ENCODE measurements at regions not wholly inside any gene's neighbourhood (a gene's known extent, or its start where the extent isn't known, plus 50 kb on each side); places are given as distances from the start of the nearest gene placed in this dataset.

DNA sequence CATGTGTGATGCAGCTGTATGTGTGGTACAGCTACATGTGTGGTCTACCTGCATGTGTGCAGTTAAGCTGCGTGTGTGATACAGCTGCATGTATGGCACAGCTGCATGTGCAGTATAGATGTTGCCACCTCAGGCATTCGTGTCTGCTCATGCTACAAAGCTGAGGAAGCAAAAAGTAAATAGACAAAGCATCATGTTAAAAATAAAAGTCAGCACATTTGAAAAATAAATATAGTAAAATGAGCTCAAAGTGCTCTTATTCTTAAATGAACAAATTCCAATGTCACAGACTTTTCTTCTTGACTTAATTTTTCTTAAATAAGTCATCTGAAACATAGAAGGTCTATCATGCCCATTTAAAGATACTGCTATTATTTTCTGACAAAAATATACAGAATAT lies 519.3 kb upstream of the SOX11 start:
- no peak for TF ChIP-seq EZH2 (IDR thresholded peaks at IDR 0.05)
- TF ChIP-seq, protein P1, sequence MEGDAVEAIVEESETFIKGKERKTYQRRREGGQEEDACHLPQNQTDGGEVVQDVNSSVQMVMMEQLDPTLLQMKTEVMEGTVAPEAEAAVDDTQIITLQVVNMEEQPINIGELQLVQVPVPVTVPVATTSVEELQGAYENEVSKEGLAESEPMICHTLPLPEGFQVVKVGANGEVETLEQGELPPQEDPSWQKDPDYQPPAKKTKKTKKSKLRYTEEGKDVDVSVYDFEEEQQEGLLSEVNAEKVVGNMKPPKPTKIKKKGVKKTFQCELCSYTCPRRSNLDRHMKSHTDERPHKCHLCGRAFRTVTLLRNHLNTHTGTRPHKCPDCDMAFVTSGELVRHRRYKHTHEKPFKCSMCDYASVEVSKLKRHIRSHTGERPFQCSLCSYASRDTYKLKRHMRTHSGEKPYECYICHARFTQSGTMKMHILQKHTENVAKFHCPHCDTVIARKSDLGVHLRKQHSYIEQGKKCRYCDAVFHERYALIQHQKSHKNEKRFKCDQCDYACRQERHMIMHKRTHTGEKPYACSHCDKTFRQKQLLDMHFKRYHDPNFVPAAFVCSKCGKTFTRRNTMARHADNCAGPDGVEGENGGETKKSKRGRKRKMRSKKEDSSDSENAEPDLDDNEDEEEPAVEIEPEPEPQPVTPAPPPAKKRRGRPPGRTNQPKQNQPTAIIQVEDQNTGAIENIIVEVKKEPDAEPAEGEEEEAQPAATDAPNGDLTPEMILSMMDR (IDR thresholded peaks at IDR 0.05), result no peak

All from neural progenitor cell (in vitro differentiated cells).